Upper lobe of right lung (tissue), 1 donor: ENCODE measurements at regions not wholly inside any gene's neighbourhood (a gene's known extent, or its start where the extent isn't known, plus 50 kb on each side); places are given as distances from the start of the nearest gene placed in this dataset.

ENCODE experiments used
- ATAC-seq: fragments of 200-7000 bp; cut with Tn5 transposase; one replicate; pipeline ENCODE4 v1.9.1; 2020; ENCODE audit warnings: mild to moderate bottlenecking, moderate library complexity
- DNase-seq: peaks from one replicate; pipeline ENCODE4 v3.0.0-alpha.2; 2020
- H3K27ac ChIP-seq: fragments of 200-600 bp; one replicate; pipeline ENCODE4 v1.8.0; 2022
- H3K27me3 ChIP-seq: fragments of 200-600 bp; one replicate; pipeline ENCODE4 v1.8.0; 2022; ENCODE audit warnings: mild to moderate bottlenecking
- H3K36me3 ChIP-seq: fragments of 200-600 bp; one replicate; pipeline ENCODE4 v1.8.0; 2022
- H3K4me1 ChIP-seq: fragments of 200-600 bp; one replicate; pipeline ENCODE4 v1.8.0; 2022
- H3K4me3 ChIP-seq: fragments of 200-600 bp; one replicate; pipeline ENCODE4 v1.8.0; 2022; ENCODE audit warnings: mild to moderate bottlenecking
- H3K9me3 ChIP-seq: fragments of 200-600 bp; one replicate; pipeline ENCODE4 v1.8.0; 2022
- CTCF ChIP-seq: fragments of 200-600 bp; IDR thresholded peaks from one replicate; pipeline ENCODE4 v1.8.0; 2022; ENCODE audit warnings: antibody characterized with exemption
- intact Hi-C: fragments of 100-400 bp; cut with DNase I; formaldehyde crosslinking; loops from one replicate; pipeline ENCODE4 v1.11.0; 2022
- donor health status: DM: no; HTN: yes; CAD: no; lungs with severe emphysema.

GRCh38 chr12:107437954-107438353 lies 247.6 kb upstream of the PWP1 start:
- Histone ChIP-seq H3K4me1 (no peaks in the 10 kb centered on the region), H3K27me3 (no peaks in the 10 kb centered on the region), H3K36me3 (no peaks in the 10 kb centered on the region), H3K4me3 (no peak overlapping the region), H3K9me3 (no peaks in the 10 kb centered on the region), H3K27ac (no peak overlapping the region)
- intact Hi-C loops, result no loop called here
- DNase-seq (no peak), ATAC-seq (no peak)
- no peak for TF ChIP-seq CTCF

GRCh38 chr12:107439026-107439738 lies 246.4 kb upstream of the PWP1 start:
- Histone ChIP-seq H3K27me3 (no peaks in the 10 kb centered on the region), H3K4me3 (no peak overlapping the region), H3K36me3 (no peaks in the 10 kb centered on the region), H3K9me3 (no peaks in the 10 kb centered on the region), H3K27ac (no peak overlapping the region), H3K4me1 (no peaks in the 10 kb centered on the region)
- ATAC-seq, result no peak
- DNase-seq, result no peak
- intact Hi-C loops, result no loop called here
- no peak for TF ChIP-seq CTCF

DNA sequence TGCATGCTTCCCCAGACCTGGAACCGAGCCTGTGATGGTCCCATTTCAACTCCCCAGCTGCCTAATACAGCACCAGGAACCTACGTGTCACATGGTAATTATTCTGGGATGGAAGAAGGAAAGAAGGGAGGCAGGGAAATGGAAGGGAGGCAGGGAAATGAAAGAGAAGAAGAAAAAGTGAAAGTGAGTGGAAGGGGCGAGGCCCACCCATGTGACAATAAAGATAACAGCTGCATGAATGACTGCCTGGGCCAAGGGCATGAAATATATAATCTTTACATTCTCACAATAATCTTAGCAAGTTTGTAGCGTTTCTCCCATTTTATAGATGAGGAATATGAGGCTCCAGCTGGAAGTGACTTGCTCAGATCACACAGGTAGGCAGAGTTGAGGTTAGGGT lies 245.0 kb upstream of the PWP1 start:
- ATAC-seq (no peak), DNase-seq (no peak)
- Histone ChIP-seq H3K4me1 (no peaks in the 10 kb centered on the region), H3K27ac (no peak overlapping the region), H3K4me3 (no peak overlapping the region), H3K9me3 (no peaks in the 10 kb centered on the region), H3K27me3 (no peaks in the 10 kb centered on the region), H3K36me3 (no peaks in the 10 kb centered on the region)
- intact Hi-C loops, result no loop called here
- no peak for TF ChIP-seq CTCF

DNA sequence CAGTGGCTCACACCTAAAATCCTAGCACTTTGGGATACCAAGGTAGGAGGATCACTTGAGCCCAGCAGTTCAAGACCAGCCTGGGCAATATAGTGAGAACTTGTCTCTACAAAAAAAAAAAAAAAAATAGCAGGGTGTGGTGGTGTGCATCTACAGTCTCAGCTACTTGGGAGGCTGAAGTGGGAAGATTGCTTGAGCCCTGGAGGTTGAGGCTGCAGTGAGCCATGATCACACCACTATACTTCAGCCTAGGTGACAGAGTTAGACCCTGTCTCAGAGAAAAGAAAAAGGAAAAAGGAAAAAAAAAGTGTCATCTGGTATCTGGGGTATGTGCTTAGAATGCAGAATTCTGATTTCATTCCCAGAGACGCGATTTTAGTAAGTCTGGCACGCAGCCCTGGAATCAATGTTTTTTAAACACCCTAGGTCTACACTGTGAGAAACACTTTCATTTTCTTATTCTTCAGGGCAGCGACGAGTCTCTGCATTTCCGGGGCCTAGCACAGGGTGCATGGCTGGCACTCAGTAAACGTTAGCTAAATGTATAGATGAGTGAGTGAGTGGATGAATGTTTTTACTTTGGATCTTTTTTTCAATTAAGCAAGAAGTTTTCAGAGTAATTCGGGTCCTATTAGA lies 243.8 kb upstream of the PWP1 start:
- peak overlapping the region; percentile 8 for H3K27ac ChIP-seq
- intact Hi-C loops, result no loop called here

GRCh38 chr12:107442326-107442987 lies 243.1 kb upstream of the PWP1 start:
- Histone ChIP-seq H3K4me3 (peak overlapping the region; percentile 28), H3K4me1 (no peaks in the 10 kb centered on the region), H3K27ac (peak overlapping the region; percentile 8), H3K27me3 (no peaks in the 10 kb centered on the region), H3K9me3 (no peaks in the 10 kb centered on the region), H3K36me3 (no peaks in the 10 kb centered on the region)
- no peak for DNase-seq
- TF ChIP-seq CTCF, result no peak
- intact Hi-C loops, result no loop called here
- no peak for ATAC-seq

More for the DNA sequence above, 243.8 kb upstream of the PWP1 start:
- no peak for DNase-seq
- H3K36me3 ChIP-seq, result no peaks in the 10 kb centered on the region
- TF ChIP-seq CTCF, result no peak
- H3K4me3 ChIP-seq, result peak overlapping the region; percentile 28
- H3K27me3 ChIP-seq, result no peaks in the 10 kb centered on the region
- no peaks in the 10 kb centered on the region for H3K9me3 ChIP-seq
- ATAC-seq, result peak; percentile 42
- H3K4me1 ChIP-seq, result no peaks in the 10 kb centered on the region
